ENCODE measurements at regions not wholly inside any gene's neighbourhood (a gene's known extent, or its start where the extent isn't known, plus 50 kb on each side); places are given as distances from the start of the nearest gene placed in this dataset.
"Not testable (repeated sequence)": the region's sequence is repeated elsewhere in the genome, so short reads cannot be mapped to it uniquely, and the experiment has no call there.

GRCh38 chr5:126029282-126029681 is 393.9 kb upstream of the GRAMD2B start:
- not testable (repeated sequence) for TF ChIP-seq CTCF, POLR2A (IDR thresholded peaks at IDR 0.05)
